NT2/D1 (cell line): ENCODE measurements at regions not wholly inside any gene's neighbourhood (a gene's known extent, or its start where the extent isn't known, plus 50 kb on each side); places are given as distances from the start of the nearest gene placed in this dataset.

ENCODE experiments used
- DNase-seq: peaks from one replicate; pipeline ENCODE4 v3.0.0-alpha.2; 2011; ENCODE audit warnings: low read depth, low spot score
- H3K27me3 ChIP-seq: 2 replicates; pipeline ENCODE4 v1.6.0; 2011; ENCODE audit warnings: mild to moderate bottlenecking; ENCODE audit not compliant: insufficient read length, insufficient read depth
- H3K36me3 ChIP-seq: 2 replicates; pipeline ENCODE4 v1.6.1; 2011; ENCODE audit warnings: mild to moderate bottlenecking, low read length, mixed read lengths; ENCODE audit not compliant: insufficient read depth, insufficient read length
- H3K4me1 ChIP-seq: 2 replicates; pipeline ENCODE4 v1.5.1; 2011; ENCODE audit not compliant: insufficient read depth, insufficient read length
- H3K4me3 ChIP-seq: 2 replicates; pipeline ENCODE4 v1.5.1; 2011; ENCODE audit warnings: low read depth; ENCODE audit not compliant: insufficient read length
- H3K9ac ChIP-seq: 2 replicates; pipeline ENCODE4 v1.6.0; 2011; ENCODE audit warnings: low read depth; ENCODE audit not compliant: insufficient read length
- H3K9me3 ChIP-seq: 2 replicates; pipeline ENCODE4 v1.5.1; 2011; ENCODE audit warnings: mild to moderate bottlenecking, low read length; ENCODE audit not compliant: insufficient read depth
- SUZ12 ChIP-seq: IDR thresholded peaks from 2 replicates; pipeline ENCODE4 v1.6.1; 2011; ENCODE audit not compliant: insufficient read length, insufficient read depth; ENCODE audit errors: extremely low read depth
- YY1 ChIP-seq: IDR thresholded peaks from 2 replicates; pipeline ENCODE4 v1.6.1; 2011; ENCODE audit not compliant: insufficient read length, insufficient read depth
- ZNF274 ChIP-seq: IDR thresholded peaks from 2 replicates; pipeline ENCODE4 v1.6.1; 2011; ENCODE audit warnings: mild to moderate bottlenecking, low read depth, low read length

DNA sequence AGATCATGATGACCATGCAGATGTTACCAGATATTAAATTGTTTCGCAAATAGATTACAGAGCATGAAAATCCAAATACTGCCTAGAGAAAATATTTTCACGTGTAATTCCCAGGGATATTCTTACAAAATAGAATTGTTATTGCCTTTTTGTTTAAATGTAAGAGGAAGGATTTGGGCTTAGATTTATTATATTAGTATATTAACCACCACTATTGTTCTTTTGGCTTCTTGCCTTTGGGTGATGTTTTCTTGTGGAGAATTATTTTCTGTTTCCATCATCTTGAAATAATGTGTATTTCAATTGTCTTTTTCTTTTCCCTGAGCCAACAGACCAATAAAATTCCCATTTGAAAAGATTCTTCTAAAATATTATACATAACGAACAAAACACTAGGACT lies 109.7 kb upstream of the NUDT7 start:
- no peak for TF ChIP-seq YY1
- no peak for TF ChIP-seq ZNF274
- no peak overlapping the region for H3K9ac ChIP-seq
- H3K9me3 ChIP-seq: no peaks in the 10 kb centered on the region
- H3K36me3 ChIP-seq: no peaks in the 10 kb centered on the region
- H3K27me3 ChIP-seq: no peaks in the 10 kb centered on the region
- H3K4me1 ChIP-seq: no peaks in the 10 kb centered on the region
- DNase-seq: no peak
- H3K4me3 ChIP-seq: no peak overlapping the region

DNA sequence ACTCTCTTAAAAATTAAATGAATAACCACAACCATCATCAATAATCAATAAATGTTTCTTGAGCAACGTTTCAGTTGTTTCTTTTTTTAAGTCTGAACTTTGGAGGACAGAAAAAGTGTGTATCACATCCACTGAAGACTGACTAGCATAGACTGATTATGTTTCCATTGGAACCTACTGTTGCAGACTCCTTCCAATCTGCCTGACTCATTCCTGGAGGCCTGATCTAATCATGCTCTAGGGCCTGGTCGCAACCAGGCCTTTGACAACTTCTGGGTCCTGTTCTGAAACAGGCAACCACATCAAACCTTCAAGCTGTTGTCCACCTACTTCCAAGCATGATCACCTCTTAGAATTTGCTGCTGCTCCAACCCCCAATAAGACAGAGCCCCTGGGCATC lies 109.2 kb upstream of the NUDT7 start:
- H3K9me3 ChIP-seq: no peaks in the 10 kb centered on the region
- no peak for TF ChIP-seq SUZ12
- no peak for TF ChIP-seq YY1
- no peak for TF ChIP-seq ZNF274
- no peak overlapping the region for H3K9ac ChIP-seq
- DNase-seq: no peak
- H3K27me3 ChIP-seq: no peaks in the 10 kb centered on the region
- no peaks in the 10 kb centered on the region for H3K4me1 ChIP-seq
- no peak overlapping the region for H3K4me3 ChIP-seq
- no peaks in the 10 kb centered on the region for H3K36me3 ChIP-seq

DNA sequence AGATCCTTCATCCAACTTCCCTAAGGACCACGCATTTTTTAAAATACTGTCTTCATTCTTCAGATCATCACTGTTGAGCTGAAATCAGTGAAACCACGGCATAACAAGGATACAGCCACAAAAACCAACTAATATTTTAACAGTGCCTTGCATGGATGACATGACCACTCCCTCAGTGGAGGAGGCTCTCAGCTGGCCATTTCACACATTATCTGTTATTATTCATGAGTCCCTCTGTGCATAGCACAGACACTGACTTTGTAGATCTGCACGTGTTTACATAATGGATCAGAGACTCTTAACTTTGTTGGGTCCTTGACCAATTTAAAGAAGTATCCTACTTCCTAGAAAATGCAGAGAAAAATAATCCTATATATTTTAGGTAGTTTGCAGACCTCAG lies 104.8 kb upstream of the NUDT7 start:
- TF ChIP-seq YY1: no peak
- TF ChIP-seq SUZ12: no peak
- TF ChIP-seq ZNF274: no peak
- DNase-seq: no peak
- Histone ChIP-seq H3K9ac (no peak overlapping the region), H3K9me3 (no peaks in the 10 kb centered on the region), H3K4me1 (no peaks in the 10 kb centered on the region), H3K36me3 (no peaks in the 10 kb centered on the region), H3K27me3 (no peaks in the 10 kb centered on the region), H3K4me3 (no peak overlapping the region)

DNA sequence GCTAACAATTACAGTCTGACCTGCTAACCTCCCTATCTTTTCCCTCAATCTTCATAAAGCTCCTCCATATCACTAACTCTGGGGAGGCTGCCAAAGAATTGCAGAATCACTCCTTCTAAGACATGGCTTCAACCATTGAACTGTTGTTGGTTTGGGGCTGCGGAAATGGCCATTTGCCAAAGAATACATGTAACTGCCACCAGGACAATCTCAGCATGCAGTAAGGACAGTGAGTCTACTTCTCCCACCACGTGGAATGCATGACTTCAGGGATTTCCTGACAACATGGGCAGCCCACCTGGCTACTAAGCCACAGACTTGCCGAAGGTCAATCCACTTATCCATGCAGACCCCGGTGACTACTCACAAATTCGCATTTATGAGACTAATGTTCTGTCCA lies 104.3 kb upstream of the NUDT7 start:
- TF ChIP-seq SUZ12: no peak
- no peak for TF ChIP-seq ZNF274
- TF ChIP-seq YY1: no peak
- no peak overlapping the region for H3K4me3 ChIP-seq
- no peaks in the 10 kb centered on the region for H3K9me3 ChIP-seq
- no peak overlapping the region for H3K9ac ChIP-seq
- DNase-seq: no peak
- no peaks in the 10 kb centered on the region for H3K4me1 ChIP-seq
- no peaks in the 10 kb centered on the region for H3K27me3 ChIP-seq
- no peaks in the 10 kb centered on the region for H3K36me3 ChIP-seq

DNA sequence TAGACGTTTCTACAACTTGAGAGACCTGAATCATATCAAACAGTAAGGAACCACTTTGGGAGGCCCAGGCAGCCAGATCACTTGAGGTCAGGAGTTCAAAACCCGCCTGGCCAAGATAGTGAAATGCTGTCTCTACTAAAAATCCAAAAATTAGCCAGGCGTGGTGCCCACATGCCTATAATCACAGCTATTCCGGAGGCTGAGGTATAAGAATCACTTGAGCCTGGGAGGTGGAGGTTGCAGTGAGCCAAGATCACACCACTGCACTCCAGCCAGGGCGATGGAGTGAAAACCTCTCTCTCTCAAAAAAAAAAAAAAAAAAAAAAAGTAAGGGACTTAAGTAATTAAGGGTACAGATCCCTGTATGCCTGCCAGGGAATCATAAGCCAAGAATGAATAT lies 103.4 kb upstream of the NUDT7 start:
- no peaks in the 10 kb centered on the region for H3K9me3 ChIP-seq
- H3K36me3 ChIP-seq: no peaks in the 10 kb centered on the region
- no peaks in the 10 kb centered on the region for H3K4me1 ChIP-seq
- no peaks in the 10 kb centered on the region for H3K27me3 ChIP-seq
- H3K9ac ChIP-seq: no peak overlapping the region
- H3K4me3 ChIP-seq: no peak overlapping the region
- TF ChIP-seq YY1: no peak
- TF ChIP-seq SUZ12: no peak
- TF ChIP-seq ZNF274: no peak
- no peak for DNase-seq

DNA sequence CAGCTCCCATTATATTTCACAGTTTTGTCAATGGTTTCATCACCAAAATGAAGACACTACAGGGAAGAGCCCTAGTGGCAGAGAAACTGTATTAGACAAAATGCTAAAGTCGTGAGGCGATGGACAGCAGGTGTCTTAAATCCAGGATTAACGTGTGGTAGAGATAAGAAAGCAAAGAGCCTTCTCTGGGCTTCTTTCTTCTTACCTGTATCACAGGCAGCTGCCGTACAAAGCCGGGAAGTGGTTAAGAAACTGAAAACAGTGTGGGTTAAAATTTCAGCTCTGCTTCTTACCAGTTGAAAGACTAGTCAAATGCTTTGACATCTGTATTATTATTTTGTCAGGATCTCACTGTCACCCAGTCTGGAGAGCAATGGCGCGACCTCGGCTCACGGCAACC lies 98.2 kb upstream of the NUDT7 start:
- no peak overlapping the region for H3K4me3 ChIP-seq
- H3K4me1 ChIP-seq: no peaks in the 10 kb centered on the region
- H3K9ac ChIP-seq: no peak overlapping the region
- no peak for DNase-seq
- no peaks in the 10 kb centered on the region for H3K27me3 ChIP-seq
- H3K36me3 ChIP-seq: no peaks in the 10 kb centered on the region
- TF ChIP-seq YY1: no peak
- no peak for TF ChIP-seq SUZ12
- no peak for TF ChIP-seq ZNF274
- no peaks in the 10 kb centered on the region for H3K9me3 ChIP-seq

DNA sequence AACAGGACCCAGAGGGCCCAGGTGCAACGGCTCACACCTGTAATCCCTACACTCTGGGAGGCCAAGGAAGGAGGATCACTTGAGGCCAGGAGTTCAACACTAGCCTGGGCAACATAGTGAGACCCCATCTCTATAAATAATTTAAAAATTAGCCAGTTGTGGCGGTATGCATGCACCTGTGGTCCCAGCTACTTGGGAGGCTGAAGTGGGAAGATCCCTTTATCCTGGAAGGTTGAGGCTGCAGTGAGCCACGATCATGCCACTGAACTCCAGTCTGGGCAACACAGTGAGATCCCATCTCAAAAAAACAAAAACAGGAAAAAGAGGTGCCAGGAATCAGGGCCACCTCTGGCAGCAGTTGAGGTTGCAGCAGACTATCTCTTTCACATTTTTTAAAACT lies 85.7 kb upstream of the NUDT7 start:
- Histone ChIP-seq H3K27me3 (no peaks in the 10 kb centered on the region), H3K4me3 (no peak overlapping the region)

DNA sequence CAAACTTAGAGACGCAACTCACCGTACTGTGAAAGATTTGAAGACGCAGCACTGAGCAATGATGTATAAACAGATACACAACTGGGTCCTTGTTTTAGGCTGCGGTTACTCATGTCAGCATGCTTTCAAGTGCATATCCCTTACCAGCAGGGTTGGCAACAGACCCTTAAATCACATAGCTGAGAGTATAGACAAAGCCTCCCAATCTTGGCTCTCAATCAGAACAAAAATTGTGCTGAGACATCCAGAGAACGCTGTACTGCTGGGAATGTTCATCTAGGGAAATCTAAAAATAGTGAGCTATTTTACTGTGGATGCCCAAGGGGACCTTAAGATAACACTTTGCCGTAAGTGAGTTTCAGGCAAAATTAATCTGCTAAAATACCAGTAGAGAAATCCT lies 84.4 kb upstream of the NUDT7 start:
- H3K4me1 ChIP-seq: no peaks in the 10 kb centered on the region
- TF ChIP-seq SUZ12: no peak
- TF ChIP-seq ZNF274: no peak
- no peak for TF ChIP-seq YY1
- H3K9ac ChIP-seq: no peak overlapping the region
- no peak overlapping the region for H3K4me3 ChIP-seq
- no peaks in the 10 kb centered on the region for H3K9me3 ChIP-seq
- no peaks in the 10 kb centered on the region for H3K36me3 ChIP-seq
- no peak for DNase-seq
- H3K27me3 ChIP-seq: no peaks in the 10 kb centered on the region

More for the DNA sequence above, 85.7 kb upstream of the NUDT7 start:
- TF ChIP-seq ZNF274: no peak
- no peak for TF ChIP-seq YY1
- no peak for TF ChIP-seq SUZ12
- H3K4me1 ChIP-seq: no peaks in the 10 kb centered on the region
- H3K36me3 ChIP-seq: no peaks in the 10 kb centered on the region
- no peaks in the 10 kb centered on the region for H3K9me3 ChIP-seq
- H3K9ac ChIP-seq: no peak overlapping the region
- no peak for DNase-seq
